ENCODE measurements at regions not wholly inside any gene's neighbourhood (a gene's known extent, or its start where the extent isn't known, plus 50 kb on each side); places are given as distances from the start of the nearest gene placed in this dataset.

GRCh38 chr1:106944721-106945120 lies 111.8 kb upstream of the PRMT6 start:
- no peak for DNase-seq (ENCODE audit: low read depth, low spot score)

- no peak for DNase-seq (ENCODE audit: low read depth, low spot score)
These were observed 103.7 kb upstream of the PRMT6 start for GRCh38 chr1:106952776-106953175.

- no peak for DNase-seq (ENCODE audit: low read depth, low spot score)
These were observed 101.7 kb upstream of the PRMT6 start for GRCh38 chr1:106954661-106955229.

GRCh38 chr1:106956721-106957120 lies 99.8 kb upstream of the PRMT6 start:
- DNase-seq (ENCODE audit: low read depth, low spot score): no peak

DNA sequence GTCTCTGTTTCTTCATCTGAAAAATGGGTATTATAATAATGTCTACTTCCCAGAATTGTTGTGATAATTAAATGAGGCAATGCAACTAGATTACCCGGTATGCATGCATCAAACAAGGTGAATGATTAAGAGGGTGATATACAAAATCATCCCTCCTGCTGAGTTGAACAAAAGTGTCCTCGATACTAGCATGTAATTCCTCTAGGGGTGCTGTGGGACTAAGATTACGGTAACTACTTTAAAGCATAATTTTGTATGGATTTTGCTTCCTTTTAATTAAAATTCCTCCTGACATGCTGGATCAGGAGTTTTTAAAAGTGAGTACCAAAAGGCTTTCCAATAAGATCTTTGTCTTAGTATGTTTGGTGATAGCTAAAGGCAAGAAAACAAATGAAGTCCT lies 98.7 kb upstream of the PRMT6 start:
- DNase-seq (ENCODE audit: low read depth, low spot score): no peak

DNA sequence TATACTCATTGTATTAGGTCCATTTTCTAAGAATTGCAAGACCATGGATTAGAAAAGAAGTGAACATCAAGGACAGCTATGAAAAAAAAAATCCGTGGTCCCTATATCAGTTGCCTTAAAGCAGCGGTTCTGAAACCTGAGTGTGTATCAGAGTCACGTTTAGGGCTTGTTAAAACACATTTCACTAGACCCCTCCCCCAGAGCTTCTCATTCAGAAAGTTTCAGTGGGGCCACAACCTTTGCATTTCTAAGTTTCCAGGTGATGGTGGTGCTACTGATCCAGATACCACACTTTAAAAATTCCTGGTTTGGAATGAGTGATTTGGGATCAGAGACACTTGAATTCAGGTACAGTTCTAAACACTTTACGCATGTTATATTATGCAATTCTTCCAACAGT lies 96.1 kb upstream of the PRMT6 start:
- DNase-seq (ENCODE audit: low read depth, low spot score): no peak

GRCh38 chr1:106961646-106962045 lies 94.8 kb upstream of the PRMT6 start:
- no peak for DNase-seq (ENCODE audit: low read depth, low spot score)

DNA sequence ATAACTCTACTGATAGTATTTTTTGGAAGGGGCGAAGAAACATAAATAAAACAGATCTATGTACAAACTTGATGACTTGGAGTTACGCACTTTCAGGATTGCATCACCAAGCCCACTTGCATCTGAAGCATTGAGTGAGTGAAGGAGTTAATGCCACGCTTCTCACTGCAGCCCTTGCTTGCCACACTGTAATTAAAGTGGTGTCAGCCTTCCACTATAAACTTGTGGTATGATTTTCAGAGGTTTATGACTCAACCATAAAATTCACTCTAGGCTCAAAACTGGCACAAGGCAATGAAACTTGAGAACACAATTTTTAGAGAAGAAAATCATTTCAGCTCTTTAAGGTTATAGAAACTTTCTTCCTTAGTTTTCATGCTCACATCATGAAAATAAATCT lies 93.9 kb upstream of the PRMT6 start:
- no peak for DNase-seq (ENCODE audit: low read depth, low spot score)

DNA sequence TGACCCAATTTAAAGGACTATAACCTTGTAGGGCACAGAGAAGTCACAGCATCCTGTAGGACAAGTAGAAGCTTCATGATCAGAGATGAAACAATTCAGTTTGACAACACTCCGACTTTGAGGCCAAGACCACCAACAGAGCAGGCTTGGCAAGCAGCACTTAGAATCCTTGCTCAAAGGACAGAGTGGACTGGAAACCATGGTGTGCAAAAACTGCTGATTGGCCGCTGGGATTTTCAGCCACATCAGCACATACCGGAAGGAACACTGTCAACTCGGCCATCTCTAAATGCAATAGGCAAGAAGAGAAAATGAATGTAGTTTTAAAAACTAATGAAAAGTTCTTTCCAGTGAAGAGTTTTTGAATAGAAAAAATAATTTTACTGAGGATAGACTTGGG lies 92.0 kb upstream of the PRMT6 start:
- no peak for DNase-seq (ENCODE audit: low read depth, low spot score)

- no peak for DNase-seq (ENCODE audit: low read depth, low spot score)
These were observed 87.8 kb upstream of the PRMT6 start for GRCh38 chr1:106968644-106969043.

- DNase-seq (ENCODE audit: low read depth, low spot score): no peak
These were observed 86.7 kb upstream of the PRMT6 start for GRCh38 chr1:106969731-106970130.

- no peak for DNase-seq (ENCODE audit: low read depth, low spot score)
These were observed 84.4 kb upstream of the PRMT6 start for GRCh38 chr1:106972074-106972473.

GRCh38 chr1:106975944-106976343 lies 80.5 kb upstream of the PRMT6 start:
- no peak for DNase-seq (ENCODE audit: low read depth, low spot score)

GRCh38 chr1:106978477-106979322 lies 77.8 kb upstream of the PRMT6 start:
- DNase-seq (ENCODE audit: low read depth, low spot score): no peak

GRCh38 chr1:106979371-106979770 lies 77.1 kb upstream of the PRMT6 start:
- no peak for DNase-seq (ENCODE audit: low read depth, low spot score)

GRCh38 chr1:106980121-106980520 lies 76.4 kb upstream of the PRMT6 start:
- DNase-seq (ENCODE audit: low read depth, low spot score): no peak

GRCh38 chr1:106984801-106985200 lies 71.7 kb upstream of the PRMT6 start:
- no peak for DNase-seq (ENCODE audit: low read depth, low spot score)

- DNase-seq (ENCODE audit: low read depth, low spot score): no peak
These were observed 69.9 kb upstream of the PRMT6 start for GRCh38 chr1:106986603-106987002.

GRCh38 chr1:106995970-106996369 lies 60.5 kb upstream of the PRMT6 start:
- no peak for DNase-seq (ENCODE audit: low read depth, low spot score)

GRCh38 chr1:106998431-106999002 lies 58.0 kb upstream of the PRMT6 start:
- no peak for DNase-seq (ENCODE audit: low read depth, low spot score)

DNA sequence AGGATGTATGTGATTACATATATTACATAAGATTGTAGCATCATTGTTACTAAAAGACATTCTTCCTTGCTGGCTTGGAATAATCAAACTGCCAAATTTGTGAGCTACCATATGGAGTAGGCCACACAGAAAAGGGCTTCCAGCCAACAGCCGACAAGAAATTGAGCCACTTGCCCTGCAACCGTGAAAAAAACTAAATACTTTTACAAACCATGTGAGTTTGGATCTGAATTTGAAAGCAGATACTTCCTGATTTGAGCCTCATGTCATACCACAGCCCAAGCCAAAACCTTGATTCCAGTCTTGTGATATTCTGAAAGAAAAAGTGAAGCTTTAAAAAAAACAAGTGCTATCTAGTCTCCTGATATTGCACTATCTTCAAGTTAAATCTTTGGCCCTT lies 55.6 kb upstream of the PRMT6 start:
- no peak for DNase-seq (ENCODE audit: low read depth, low spot score)

DNA sequence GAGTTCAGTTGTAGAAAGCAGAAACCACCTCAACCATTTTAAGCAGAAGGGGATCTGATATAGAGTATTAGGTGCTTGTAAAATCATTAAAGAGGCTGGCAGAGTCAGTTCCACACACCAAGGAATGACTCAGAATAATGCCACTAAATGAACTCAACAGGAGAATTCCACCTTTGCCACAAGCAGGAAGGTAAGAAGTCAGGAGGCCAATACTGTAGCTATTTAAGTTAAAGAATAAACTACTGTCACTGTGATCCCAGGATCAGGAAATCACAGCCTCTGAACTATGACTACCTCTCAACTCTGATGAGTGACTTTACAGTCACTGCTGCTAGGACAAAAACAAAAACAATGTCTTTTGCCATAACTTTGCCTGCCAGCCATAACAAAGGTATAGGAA lies 52.5 kb upstream of the PRMT6 start:
- DNase-seq (ENCODE audit: low read depth, low spot score): no peak

- no peak for DNase-seq (ENCODE audit: low read depth, low spot score)
These were observed 52.1 kb upstream of the PRMT6 start for GRCh38 chr1:107004421-107004820.
